PC-3 (cell line): ENCODE measurements at regions not wholly inside any gene's neighbourhood (a gene's known extent, or its start where the extent isn't known, plus 50 kb on each side); places are given as distances from the start of the nearest gene placed in this dataset.

ENCODE experiments used
- ATAC-seq: fragments of 200-7000 bp; cut with Tn5 transposase; 2 replicates; pipeline ENCODE4 v1.9.1; 2020; ENCODE audit warnings: mild to moderate bottlenecking, moderate library complexity
- BruUV-seq: library from RNA; stranded (reverse); fragments of 400-500 nt; replicated peaks from 2 replicates; lab custom pipeline; 2021; lab: Mats Ljungman, UMichigan
- CTCF ChIA-PET: fragments of 300-600 bp; sonication (Branson Sonifier 250); formaldehyde crosslinking; loops from one replicate; lab custom pipeline; 2022; ENCODE audit warnings: antibody characterized with exemption; lab: Charles Lee
- POLR2A ChIA-PET: fragments of 300-600 bp; sonication (Branson Sonifier 250); formaldehyde crosslinking; loops from one replicate; lab custom pipeline; 2022; ENCODE audit warnings: antibody characterized with exemption; ENCODE audit not compliant: unreplicated experiment; lab: Charles Lee
- DNase-seq: peaks from one replicate; pipeline ENCODE4 v3.0.0-alpha.2; 2015
- H2AFZ ChIP-seq: fragments of 300-600 bp; sonication (generic); 2 replicates; pipeline ENCODE4 v1.6.0; 2016; ENCODE audit warnings: antibody characterized with exemption, low read length
- H3F3A ChIP-seq: fragments of 300-600 bp; sonication (generic); one replicate; pipeline ENCODE4 v1.6.0; 2017; ENCODE audit warnings: antibody characterized with exemption, low read length, control low read depth, mild to moderate bottlenecking; ENCODE audit not compliant: unreplicated experiment
- H3K27ac ChIP-seq: fragments of 300-600 bp; sonication (generic); 2 replicates; pipeline ENCODE4 v1.5.1; 2016; ENCODE audit warnings: mild to moderate bottlenecking, low read length
- H3K27me3 ChIP-seq: fragments of 300-600 bp; sonication (generic); 2 replicates; pipeline ENCODE4 v1.6.1; 2016; ENCODE audit warnings: low read length, mixed read lengths
- H3K36me3 ChIP-seq: fragments of 300-600 bp; sonication (generic); 2 replicates; pipeline ENCODE4 v1.6.1; 2016; ENCODE audit warnings: low read depth, mixed run types, low read length, mixed read lengths
- H3K4me1 ChIP-seq: fragments of 300-600 bp; sonication (generic); 2 replicates; pipeline ENCODE4 v1.5.1; 2016; ENCODE audit warnings: low read length; ENCODE audit not compliant: insufficient read depth
- H3K4me2 ChIP-seq: fragments of 300-600 bp; sonication (generic); 2 replicates; pipeline ENCODE4 v1.6.0; 2016; ENCODE audit warnings: low read length
- H3K4me3 ChIP-seq: fragments of 300-600 bp; sonication (generic); 2 replicates; pipeline ENCODE4 v1.5.1; 2016; ENCODE audit warnings: mild to moderate bottlenecking, low read length, mixed read lengths
- H3K79me2 ChIP-seq: fragments of 300-600 bp; sonication (generic); 2 replicates; pipeline ENCODE4 v1.6.1; 2017; ENCODE audit warnings: low read length, mixed read lengths
- H3K9ac ChIP-seq: fragments of 300-600 bp; sonication (generic); 2 replicates; pipeline ENCODE4 v1.6.0; 2016; ENCODE audit warnings: mild to moderate bottlenecking, low read length
- H3K9me2 ChIP-seq: fragments of 300-600 bp; sonication (generic); replicated peaks from 2 replicates; pipeline ENCODE4 v1.6.1; 2016; ENCODE audit warnings: mixed run types, low read length, mixed read lengths
- H3K9me3 ChIP-seq: fragments of 300-600 bp; sonication (generic); 2 replicates; pipeline ENCODE4 v1.6.1; 2016; ENCODE audit warnings: low read length, mixed read lengths
- H4K20me1 ChIP-seq: fragments of 300-600 bp; sonication (generic); 2 replicates; pipeline ENCODE4 v1.6.1; 2016; ENCODE audit warnings: low read length, mixed read lengths
- CTCF ChIP-seq: fragments of 300-600 bp; sonication (generic); conservative IDR thresholded peaks from 2 replicates; pipeline ENCODE4 v1.5.1; 2017; ENCODE audit warnings: antibody characterized with exemption, low read depth, mild to moderate bottlenecking, low read length
- EZH2 ChIP-seq: fragments of 300-600 bp; sonication (generic); IDR thresholded peaks from one replicate; pipeline ENCODE4 v1.6.1; 2017; ENCODE audit warnings: antibody characterized with exemption, mild to moderate bottlenecking, low read length; ENCODE audit not compliant: unreplicated experiment
- EZH2phosphoT487 ChIP-seq: fragments of 300-600 bp; sonication (generic); IDR thresholded peaks from 2 replicates; pipeline ENCODE4 v1.6.1; 2018; ENCODE audit warnings: mild to moderate bottlenecking, antibody characterized with exemption, low read length, borderline replicate concordance
- intact Hi-C: fragments of 100-400 bp; cut with micrococcal nuclease; formaldehyde crosslinking; loops from 2 replicates; pipeline ENCODE4 v1.9.0; 2023

GRCh38 chr6:51502996-51503395, 584.4 kb downstream of the PKHD1 start:
- TF ChIP-seq CTCF (no peak), EZH2 (no peak), EZH2phosphoT487 (no peak)
- H3K9me3 ChIP-seq, result no peaks in the 10 kb centered on the region
- DNase-seq (no peak), ATAC-seq (no peak)
- H3K27ac ChIP-seq, result no peak overlapping the region
- H3K9ac ChIP-seq, result no peak overlapping the region
- H3K79me2 ChIP-seq, result no peaks in the 10 kb centered on the region
- intact Hi-C loops, result no loop called here
- ChIA-PET CTCF (no interaction called here), POLR2A (no interaction called here)
- no peaks in the 10 kb centered on the region for H4K20me1 ChIP-seq
- H3K36me3 ChIP-seq, result no peaks in the 10 kb centered on the region
- no TSS peak for BruUV-seq
- H3K4me2 ChIP-seq, result no peak overlapping the region
- H3K4me3 ChIP-seq, result no peak overlapping the region
- no peaks in the 10 kb centered on the region for H3F3A ChIP-seq
- H3K9me2 ChIP-seq, result no peaks in the 10 kb centered on the region
- H3K4me1 ChIP-seq, result no peaks in the 10 kb centered on the region
- no peak overlapping the region for H2AFZ ChIP-seq
- H3K27me3 ChIP-seq, result no peaks in the 10 kb centered on the region

- Histone ChIP-seq H3K36me3 (no peaks in the 10 kb centered on the region), H3K79me2 (no peaks in the 10 kb centered on the region), H3K9ac (no peak overlapping the region), H2AFZ (no peak overlapping the region), H3K4me3 (no peak overlapping the region), H3K4me1 (no peaks in the 10 kb centered on the region), H4K20me1 (no peaks in the 10 kb centered on the region), H3K27ac (no peak overlapping the region), H3K4me2 (no peak overlapping the region), H3K27me3 (no peaks in the 10 kb centered on the region), H3F3A (no peaks in the 10 kb centered on the region), H3K9me3 (no peaks in the 10 kb centered on the region), H3K9me2 (no peaks in the 10 kb centered on the region)
- BruUV-seq, result no TSS peak
- DNase-seq (no peak), ATAC-seq (no peak)
- intact Hi-C loops, result no loop called here
- CTCF ChIA-PET, result no interaction called here
- TF ChIP-seq EZH2phosphoT487 (no peak), EZH2 (no peak), CTCF (no peak)
- POLR2A ChIA-PET, result no interaction called here
Measured at GRCh38 chr6:51505434-51505833, 582.0 kb downstream of the PKHD1 start.

GRCh38 chr6:51509597-51509996, 577.8 kb downstream of the PKHD1 start:
- no peaks in the 10 kb centered on the region for H3K9me2 ChIP-seq
- no peak overlapping the region for H3K27ac ChIP-seq
- ChIA-PET CTCF (no interaction called here), POLR2A (no interaction called here)
- ATAC-seq (no peak), DNase-seq (no peak)
- no TSS peak for BruUV-seq
- H3F3A ChIP-seq, result no peaks in the 10 kb centered on the region
- no peaks in the 10 kb centered on the region for H3K36me3 ChIP-seq
- no peaks in the 10 kb centered on the region for H3K79me2 ChIP-seq
- no peaks in the 10 kb centered on the region for H4K20me1 ChIP-seq
- no peak overlapping the region for H2AFZ ChIP-seq
- no peak overlapping the region for H3K4me2 ChIP-seq
- H3K4me1 ChIP-seq, result no peaks in the 10 kb centered on the region
- no peak overlapping the region for H3K9ac ChIP-seq
- intact Hi-C loops, result no loop called here
- TF ChIP-seq CTCF (no peak), EZH2 (no peak), EZH2phosphoT487 (no peak)
- no peak overlapping the region for H3K4me3 ChIP-seq
- H3K9me3 ChIP-seq, result no peaks in the 10 kb centered on the region
- 0 out of 2 replicates have a peak, but pooled peaks cover 7% of the 10 kb centered on the region for H3K27me3 ChIP-seq
